Gastroesophageal sphincter (tissue), 3 donors: ENCODE measurements at regions not wholly inside any gene's neighbourhood (a gene's known extent, or its start where the extent isn't known, plus 50 kb on each side); places are given as distances from the start of the nearest gene placed in this dataset.

Experiments
- POLR2A ChIP-seq, 2 donors: fragments of 450-650 bp; IDR thresholded peaks; one replicate each; pipeline ENCODE4 v1.6.1; 2017; ENCODE audit warnings: antibody characterized with exemption in 2 of 2, mild to moderate bottlenecking in 2 of 2, moderate library complexity in 1 of 2
- POLR2AphosphoS5 ChIP-seq: sonication (generic); formaldehyde crosslinking; IDR thresholded peaks from one replicate; pipeline ENCODE4 v1.6.1; 2017; ENCODE audit warnings: antibody characterized with exemption
- TF ChIP-seq, protein P1 (sequence below), 4 experiments: fragments of 200-600 bp in 2 of 4; fragments of 450-650 bp in 2 of 4; sonication (generic) in 1 of 4; IDR thresholded peaks; one replicate each; pipeline ENCODE4 v1.5.1; 2017 to 2019; ENCODE audit warnings: antibody characterized with exemption in 4 of 4, mild to moderate bottlenecking in 2 of 4, moderate library complexity in 2 of 4

DNA sequence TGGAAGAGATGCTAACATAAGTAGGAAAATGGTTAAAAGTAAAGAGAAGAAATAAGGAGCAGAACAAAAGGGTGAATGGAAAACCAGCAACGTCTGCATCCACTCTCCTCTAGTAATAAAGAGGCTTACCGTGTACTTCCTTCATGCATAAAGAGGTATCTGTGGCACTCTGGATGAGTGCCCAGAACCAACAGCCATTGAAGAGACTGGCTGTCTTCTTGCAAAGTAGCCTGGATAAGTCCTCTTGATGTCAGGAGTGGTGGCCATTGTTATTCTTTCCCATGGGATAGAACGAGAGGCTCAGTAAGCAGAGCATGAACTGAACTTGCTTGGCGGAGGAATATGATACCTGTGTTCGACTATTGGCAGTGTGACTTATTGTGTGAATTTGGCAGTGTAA, 186.2 kb upstream of the RASGRP1 start:
- TF ChIP-seq, protein P1, sequence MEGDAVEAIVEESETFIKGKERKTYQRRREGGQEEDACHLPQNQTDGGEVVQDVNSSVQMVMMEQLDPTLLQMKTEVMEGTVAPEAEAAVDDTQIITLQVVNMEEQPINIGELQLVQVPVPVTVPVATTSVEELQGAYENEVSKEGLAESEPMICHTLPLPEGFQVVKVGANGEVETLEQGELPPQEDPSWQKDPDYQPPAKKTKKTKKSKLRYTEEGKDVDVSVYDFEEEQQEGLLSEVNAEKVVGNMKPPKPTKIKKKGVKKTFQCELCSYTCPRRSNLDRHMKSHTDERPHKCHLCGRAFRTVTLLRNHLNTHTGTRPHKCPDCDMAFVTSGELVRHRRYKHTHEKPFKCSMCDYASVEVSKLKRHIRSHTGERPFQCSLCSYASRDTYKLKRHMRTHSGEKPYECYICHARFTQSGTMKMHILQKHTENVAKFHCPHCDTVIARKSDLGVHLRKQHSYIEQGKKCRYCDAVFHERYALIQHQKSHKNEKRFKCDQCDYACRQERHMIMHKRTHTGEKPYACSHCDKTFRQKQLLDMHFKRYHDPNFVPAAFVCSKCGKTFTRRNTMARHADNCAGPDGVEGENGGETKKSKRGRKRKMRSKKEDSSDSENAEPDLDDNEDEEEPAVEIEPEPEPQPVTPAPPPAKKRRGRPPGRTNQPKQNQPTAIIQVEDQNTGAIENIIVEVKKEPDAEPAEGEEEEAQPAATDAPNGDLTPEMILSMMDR (IDR thresholded peaks at IDR 0.05): no peak
- TF ChIP-seq POLR2A (IDR thresholded peaks at IDR 0.05) (no peak), POLR2AphosphoS5 (no peak)
